SK-N-MC (cell line): ENCODE measurements at regions not wholly inside any gene's neighbourhood (a gene's known extent, or its start where the extent isn't known, plus 50 kb on each side); places are given as distances from the start of the nearest gene placed in this dataset.

Experiments
- EZH2 ChIP-seq: fragments of 200-600 bp; sonication (generic); IDR thresholded peaks from one replicate; pipeline ENCODE4 v1.6.1; 2017; ENCODE audit warnings: antibody characterized with exemption
- POLR2AphosphoS5 ChIP-seq: IDR thresholded peaks from 2 replicates; pipeline ENCODE4 v1.6.1; 2012; ENCODE audit warnings: mild to moderate bottlenecking, low read depth, low read length, borderline replicate concordance

- no peak for TF ChIP-seq EZH2
- no peak for TF ChIP-seq POLR2AphosphoS5
Observed at GRCh38 chr3:152785051-152785450, 49.9 kb upstream of the P2RY1 start.
